SU-DHL-6 (cell line): ENCODE measurements at regions not wholly inside any gene's neighbourhood (a gene's known extent, or its start where the extent isn't known, plus 50 kb on each side); places are given as distances from the start of the nearest gene placed in this dataset.

ENCODE experiments used
- H2AFZ ChIP-seq: fragments of 200-600 bp; sonication (generic); 2 replicates; pipeline ENCODE4 v1.6.1; 2014; ENCODE audit warnings: low read depth, mild to moderate bottlenecking, moderate library complexity, mixed read lengths, antibody characterized with exemption, low read length; ENCODE audit not compliant: severe bottlenecking
- H3F3A ChIP-seq: fragments of 200-600 bp; shearing (Covaris generic); 2 replicates; pipeline ENCODE4 v1.6.0; 2016; ENCODE audit warnings: antibody characterized with exemption, mild to moderate bottlenecking; ENCODE audit not compliant: insufficient read depth
- H3K27ac ChIP-seq: fragments of 200-600 bp; sonication (generic); 2 replicates; pipeline ENCODE4 v1.5.1; 2016; ENCODE audit warnings: low read depth, mild to moderate bottlenecking, low read length, moderate library complexity, mixed read lengths
- H3K27me3 ChIP-seq: fragments of 200-600 bp; sonication (generic), shearing (Covaris generic); 2 replicates; pipeline ENCODE4 v1.6.0; 2014; ENCODE audit warnings: mild to moderate bottlenecking, low read length
- H3K36me3 ChIP-seq: fragments of 200-600 bp; sonication (generic); 2 replicates; pipeline ENCODE4 v1.6.1; 2014; ENCODE audit warnings: mild to moderate bottlenecking, low read length, mixed read lengths
- H3K4me2 ChIP-seq: fragments of 300-600, 200-600 bp; shearing (Covaris generic), sonication (generic); 2 replicates; pipeline ENCODE4 v1.6.0; 2014; ENCODE audit warnings: low read length, low read depth, mild to moderate bottlenecking; ENCODE audit not compliant: poor library complexity, severe bottlenecking
- H3K4me3 ChIP-seq: fragments of 200-600 bp; sonication (generic); 2 replicates; pipeline ENCODE4 v1.5.1; 2014; ENCODE audit warnings: antibody characterized with exemption, low read length, mild to moderate bottlenecking, mixed read lengths; ENCODE audit not compliant: insufficient read depth, poor library complexity, severe bottlenecking
- H3K79me2 ChIP-seq: fragments of 200-600 bp; sonication (generic); 2 replicates; pipeline ENCODE4 v1.6.1; 2014; ENCODE audit warnings: mild to moderate bottlenecking, low read length, moderate library complexity; ENCODE audit not compliant: insufficient read depth
- H3K9ac ChIP-seq: fragments of 200-600 bp; sonication (generic); 2 replicates; pipeline ENCODE4 v1.7.0; 2014; ENCODE audit warnings: mild to moderate bottlenecking, low read length
- H3K9me2 ChIP-seq: fragments of 200-600 bp; sonication (generic); replicated peaks from 2 replicates; pipeline ENCODE4 v1.6.1; 2014; ENCODE audit warnings: low read length; ENCODE audit not compliant: insufficient read depth
- H3K9me3 ChIP-seq: fragments of 200-600 bp; sonication (generic); 2 replicates; pipeline ENCODE4 v1.6.1; 2014; ENCODE audit warnings: low read length, mixed read lengths; ENCODE audit not compliant: insufficient read depth
- H4K20me1 ChIP-seq: fragments of 200-600 bp; sonication (generic); 2 replicates; pipeline ENCODE4 v1.6.1; 2014; ENCODE audit warnings: low read depth, mild to moderate bottlenecking, antibody characterized with exemption, low read length, moderate library complexity, mixed read lengths
- CTCF ChIP-seq: fragments of 200-600 bp; sonication (generic); IDR thresholded peaks from one replicate; pipeline ENCODE4 v1.5.1; 2017; ENCODE audit warnings: antibody characterized with exemption, mild to moderate bottlenecking, low read length, moderate library complexity; ENCODE audit not compliant: insufficient read depth, poor library complexity, severe bottlenecking
- EZH2phosphoT487 ChIP-seq: fragments of 200-600 bp; sonication (generic), shearing (Covaris generic); conservative IDR thresholded peaks from 2 replicates; pipeline ENCODE4 v1.6.1; 2018; ENCODE audit warnings: mild to moderate bottlenecking, antibody characterized with exemption, low read length, moderate library complexity, mixed read lengths

- Histone ChIP-seq H3K4me2 (no peak overlapping the region), H3K27me3 (no peaks in the 10 kb centered on the region), H3K79me2 (no peaks in the 10 kb centered on the region), H4K20me1 (no peaks in the 10 kb centered on the region), H3K4me3 (no peak overlapping the region), H2AFZ (no peak overlapping the region), H3K9me2 (no peaks in the 10 kb centered on the region), H3K9ac (no peak overlapping the region), H3K27ac (no peak overlapping the region), H3K9me3 (no peaks in the 10 kb centered on the region), H3K36me3 (no peaks in the 10 kb centered on the region), H3F3A (no peaks in the 10 kb centered on the region)
- TF ChIP-seq CTCF (no peak), EZH2phosphoT487 (no peak)
Measured at GRCh38 chr7:88450874-88451273, 144.2 kb upstream of the STEAP4 start.

GRCh38 chr7:88449410-88449809 is 142.7 kb upstream of the STEAP4 start:
- H3K4me3 ChIP-seq, result no peak overlapping the region
- no peaks in the 10 kb centered on the region for H3K36me3 ChIP-seq
- no peaks in the 10 kb centered on the region for H3F3A ChIP-seq
- no peak overlapping the region for H2AFZ ChIP-seq
- H3K27ac ChIP-seq, result no peak overlapping the region
- no peaks in the 10 kb centered on the region for H4K20me1 ChIP-seq
- no peaks in the 10 kb centered on the region for H3K9me3 ChIP-seq
- no peak overlapping the region for H3K4me2 ChIP-seq
- H3K9me2 ChIP-seq, result no peaks in the 10 kb centered on the region
- no peaks in the 10 kb centered on the region for H3K79me2 ChIP-seq
- no peaks in the 10 kb centered on the region for H3K27me3 ChIP-seq
- TF ChIP-seq EZH2phosphoT487 (no peak), CTCF (no peak)
- no peak overlapping the region for H3K9ac ChIP-seq

- Histone ChIP-seq H4K20me1 (no peaks in the 10 kb centered on the region), H3K9me2 (no peaks in the 10 kb centered on the region), H3K79me2 (no peaks in the 10 kb centered on the region), H3F3A (no peaks in the 10 kb centered on the region), H3K36me3 (no peaks in the 10 kb centered on the region), H3K9me3 (no peaks in the 10 kb centered on the region), H3K27ac (no peak overlapping the region), H3K9ac (no peak overlapping the region), H3K4me3 (no peak overlapping the region), H3K4me2 (no peak overlapping the region), H3K27me3 (no peaks in the 10 kb centered on the region), H2AFZ (no peak overlapping the region)
- TF ChIP-seq EZH2phosphoT487 (no peak), CTCF (no peak)
Measured at GRCh38 chr7:88442413-88442812, 135.7 kb upstream of the STEAP4 start.

- Histone ChIP-seq H3K9me3 (no peaks in the 10 kb centered on the region), H3K27me3 (no peaks in the 10 kb centered on the region), H3K4me2 (no peak overlapping the region), H3K79me2 (no peaks in the 10 kb centered on the region), H3K9ac (no peak overlapping the region), H3F3A (no peaks in the 10 kb centered on the region), H3K4me3 (no peak overlapping the region), H3K27ac (no peak overlapping the region), H3K9me2 (no peaks in the 10 kb centered on the region; the same call in 1 of the 2 replicates), H2AFZ (no peak overlapping the region), H3K36me3 (no peaks in the 10 kb centered on the region), H4K20me1 (no peaks in the 10 kb centered on the region)
- no peak for TF ChIP-seq EZH2phosphoT487
- TF ChIP-seq CTCF, result no peak
Measured at GRCh38 chr7:88437132-88437531, 130.4 kb upstream of the STEAP4 start.
